ENCODE measurements at regions not wholly inside any gene's neighbourhood (a gene's known extent, or its start where the extent isn't known, plus 50 kb on each side); places are given as distances from the start of the nearest gene placed in this dataset.

DNA sequence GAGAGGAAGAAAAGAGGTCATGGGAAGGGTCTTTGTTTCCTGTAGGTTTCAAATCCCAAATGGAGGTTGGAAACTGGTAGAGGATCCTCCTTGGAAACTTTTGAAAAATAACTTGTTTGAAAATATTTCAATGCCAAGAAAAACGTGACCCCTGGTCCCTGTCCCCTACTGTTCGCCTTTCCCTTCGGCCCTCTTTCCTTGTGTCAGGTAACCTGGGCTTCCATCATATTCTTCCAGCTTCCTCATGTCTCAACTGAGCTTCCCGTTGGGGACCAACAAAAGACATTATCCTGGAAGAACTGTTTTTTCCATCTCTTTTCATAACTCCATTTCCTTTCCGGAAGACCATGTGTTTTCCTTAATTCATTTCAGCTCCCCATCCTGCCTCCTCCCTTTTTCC, 266.8 kb upstream of the ANKRD55 start:
- Mint-ChIP-seq H3K4me1 (ENCODE audit: insufficient read depth, unreplicated experiment) (no peaks in the 10 kb centered on the region), H3K9me3 (ENCODE audit: unreplicated experiment) (no peaks in the 10 kb centered on the region), H3K36me3 (ENCODE audit: insufficient read depth, unreplicated experiment) (peaks cover 6% of the 10 kb centered on the region), H3K27me3 (ENCODE audit: insufficient read depth, unreplicated experiment) (no peaks in the 10 kb centered on the region), H3K4me3 (ENCODE audit: unreplicated experiment) (no peak overlapping the region), H3K27ac (ENCODE audit: low read depth, unreplicated experiment) (no peak overlapping the region)
- intact Hi-C loops (cut with micrococcal nuclease) = no loop called here
- TF ChIP-seq, protein P1, sequence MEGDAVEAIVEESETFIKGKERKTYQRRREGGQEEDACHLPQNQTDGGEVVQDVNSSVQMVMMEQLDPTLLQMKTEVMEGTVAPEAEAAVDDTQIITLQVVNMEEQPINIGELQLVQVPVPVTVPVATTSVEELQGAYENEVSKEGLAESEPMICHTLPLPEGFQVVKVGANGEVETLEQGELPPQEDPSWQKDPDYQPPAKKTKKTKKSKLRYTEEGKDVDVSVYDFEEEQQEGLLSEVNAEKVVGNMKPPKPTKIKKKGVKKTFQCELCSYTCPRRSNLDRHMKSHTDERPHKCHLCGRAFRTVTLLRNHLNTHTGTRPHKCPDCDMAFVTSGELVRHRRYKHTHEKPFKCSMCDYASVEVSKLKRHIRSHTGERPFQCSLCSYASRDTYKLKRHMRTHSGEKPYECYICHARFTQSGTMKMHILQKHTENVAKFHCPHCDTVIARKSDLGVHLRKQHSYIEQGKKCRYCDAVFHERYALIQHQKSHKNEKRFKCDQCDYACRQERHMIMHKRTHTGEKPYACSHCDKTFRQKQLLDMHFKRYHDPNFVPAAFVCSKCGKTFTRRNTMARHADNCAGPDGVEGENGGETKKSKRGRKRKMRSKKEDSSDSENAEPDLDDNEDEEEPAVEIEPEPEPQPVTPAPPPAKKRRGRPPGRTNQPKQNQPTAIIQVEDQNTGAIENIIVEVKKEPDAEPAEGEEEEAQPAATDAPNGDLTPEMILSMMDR (IDR thresholded peaks at IDR 0.05; ENCODE audit: unreplicated experiment) = no peak
- DNase-seq (ENCODE audit: unreplicated experiment) = no peak
- CTCF ChIA-PET = no interaction called here
- POLR2A ChIA-PET = interaction anchor here (0.6 kb wide), 1 partner anchor 414 kb away, joined by 4 read pairs; no protein-coding TSS in a partner anchor
- no TSS peak for BruUV-seq (replicated peaks)

DNA sequence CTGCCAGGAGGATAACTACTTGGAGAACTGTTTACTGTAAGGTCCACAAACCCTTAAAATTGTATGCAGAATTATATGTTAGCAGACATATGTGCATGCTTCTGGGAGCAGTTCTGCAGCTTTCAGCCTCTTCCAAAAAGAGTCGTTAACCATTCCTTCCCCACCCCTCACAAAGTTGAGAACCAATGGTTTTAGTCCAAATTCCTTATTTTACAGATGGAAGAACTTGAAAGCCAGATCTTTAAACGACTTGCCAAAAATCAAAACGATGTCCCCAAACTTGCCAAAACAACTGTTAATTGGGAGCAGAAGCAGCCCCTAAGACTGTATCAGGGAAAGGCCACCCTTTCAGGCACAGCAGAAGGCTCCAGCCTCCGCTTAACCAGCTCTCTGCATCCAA, 266.4 kb upstream of the ANKRD55 start:
- BruUV-seq (replicated peaks) = no TSS peak
- Mint-ChIP-seq H3K36me3 (ENCODE audit: insufficient read depth, unreplicated experiment) (peaks cover 6% of the 10 kb centered on the region), H3K27ac (ENCODE audit: low read depth, unreplicated experiment) (no peak overlapping the region), H3K9me3 (ENCODE audit: unreplicated experiment) (no peaks in the 10 kb centered on the region), H3K27me3 (ENCODE audit: insufficient read depth, unreplicated experiment) (no peaks in the 10 kb centered on the region), H3K4me3 (ENCODE audit: unreplicated experiment) (no peak overlapping the region), H3K4me1 (ENCODE audit: insufficient read depth, unreplicated experiment) (no peaks in the 10 kb centered on the region)
- CTCF ChIA-PET = no interaction called here
- intact Hi-C loops (cut with micrococcal nuclease) = no loop called here
- no peak for DNase-seq (ENCODE audit: unreplicated experiment)
- TF ChIP-seq, protein P1 (IDR thresholded peaks at IDR 0.05; ENCODE audit: unreplicated experiment) = no peak
- POLR2A ChIA-PET = interaction anchor here (0.6 kb wide), 1 partner anchor 414 kb away, joined by 4 read pairs; no protein-coding TSS in a partner anchor

DNA sequence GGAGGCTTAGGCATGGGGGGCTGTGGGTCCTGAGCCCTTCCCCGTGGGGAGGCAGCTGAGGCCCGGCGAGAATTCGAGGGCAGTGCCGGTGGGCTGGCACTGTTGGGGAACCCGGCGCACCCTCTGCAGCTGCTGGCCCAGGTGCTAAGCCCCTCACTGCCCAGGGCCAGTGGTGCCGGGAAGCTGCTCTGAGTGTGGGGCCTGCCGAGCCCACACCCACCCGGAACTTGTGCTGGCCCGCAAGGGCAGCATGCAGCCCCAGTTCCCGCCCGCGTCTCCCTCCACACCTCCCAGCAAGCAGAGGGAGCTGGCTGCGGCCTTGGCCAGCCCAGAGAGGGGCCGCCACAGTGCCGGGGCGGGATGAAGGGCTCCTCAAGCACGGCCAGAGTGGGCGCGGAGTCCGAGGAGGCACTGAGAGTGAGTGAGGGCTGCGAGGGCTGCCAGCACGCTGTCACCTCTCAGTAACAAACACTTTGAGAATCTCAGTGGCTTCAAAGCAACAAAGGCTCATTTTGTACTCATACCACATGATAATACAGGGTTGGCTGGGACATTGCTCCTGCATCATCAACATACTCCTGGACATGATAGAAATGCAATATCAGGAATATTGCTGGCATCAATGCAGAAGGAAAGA, 265.7 kb upstream of the ANKRD55 start:
- H3K27me3 Mint-ChIP-seq (ENCODE audit: insufficient read depth, unreplicated experiment) = no peaks in the 10 kb centered on the region
- H3K4me1 Mint-ChIP-seq (ENCODE audit: insufficient read depth, unreplicated experiment) = no peaks in the 10 kb centered on the region
- no peak for DNase-seq (ENCODE audit: unreplicated experiment)
- H3K9me3 Mint-ChIP-seq (ENCODE audit: unreplicated experiment) = no peaks in the 10 kb centered on the region
- BruUV-seq (replicated peaks) = no TSS peak
- intact Hi-C loops (cut with micrococcal nuclease) = no loop called here
- H3K36me3 Mint-ChIP-seq (ENCODE audit: insufficient read depth, unreplicated experiment) = no peaks in the 10 kb centered on the region
- ChIA-PET POLR2A (interaction anchor here (0.6 kb wide), 1 partner anchor 415 kb away, joined by 4 read pairs; no protein-coding TSS in a partner anchor), CTCF (no interaction called here)
- TF ChIP-seq, protein P1 (IDR thresholded peaks at IDR 0.05; ENCODE audit: unreplicated experiment) = no peak
- H3K4me3 Mint-ChIP-seq (ENCODE audit: unreplicated experiment) = no peak overlapping the region
- H3K27ac Mint-ChIP-seq (ENCODE audit: low read depth, unreplicated experiment) = no peak overlapping the region

DNA sequence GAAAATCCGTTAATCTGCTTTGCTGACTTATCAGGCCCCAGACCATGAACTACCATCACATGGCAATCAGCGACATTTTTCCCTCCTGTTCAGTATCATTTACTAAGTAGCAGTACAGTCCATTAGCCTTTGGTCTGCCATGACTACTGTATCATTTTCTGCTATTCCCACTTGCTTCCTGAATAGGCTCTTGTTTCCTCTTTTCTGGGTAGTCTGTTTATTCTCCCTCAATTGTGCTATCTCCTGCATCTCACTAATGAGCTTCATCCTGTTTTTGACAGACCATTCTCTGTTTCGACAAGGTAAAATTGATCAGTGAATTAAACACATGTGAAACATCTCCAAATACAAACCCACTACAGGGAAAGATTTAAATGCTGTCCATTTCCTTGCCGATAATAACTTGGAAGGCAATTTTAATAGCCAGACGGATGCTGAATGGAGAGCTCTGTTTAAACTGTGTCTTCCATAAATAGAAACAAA, 263.5 kb upstream of the ANKRD55 start:
- H3K9me3 Mint-ChIP-seq (ENCODE audit: unreplicated experiment) = no peaks in the 10 kb centered on the region
- no peak overlapping the region for H3K4me3 Mint-ChIP-seq (ENCODE audit: unreplicated experiment)
- no peaks in the 10 kb centered on the region for H3K27me3 Mint-ChIP-seq (ENCODE audit: insufficient read depth, unreplicated experiment)
- no TSS peak for BruUV-seq (replicated peaks)
- ChIA-PET CTCF (no interaction called here), POLR2A (interaction anchor here (1.0 kb wide), 1 partner anchor 9 kb away, joined by 3 read pairs; no protein-coding TSS in a partner anchor)
- no peak overlapping the region for H3K27ac Mint-ChIP-seq (ENCODE audit: low read depth, unreplicated experiment)
- H3K4me1 Mint-ChIP-seq (ENCODE audit: insufficient read depth, unreplicated experiment) = no peaks in the 10 kb centered on the region
- TF ChIP-seq, protein P1 (IDR thresholded peaks at IDR 0.05; ENCODE audit: unreplicated experiment) = no peak
- intact Hi-C loops (cut with micrococcal nuclease) = no loop called here
- H3K36me3 Mint-ChIP-seq (ENCODE audit: insufficient read depth, unreplicated experiment) = no peaks in the 10 kb centered on the region
- DNase-seq (ENCODE audit: unreplicated experiment) = no peak

Measured in MCF 10A (cell line).